ENCODE measurements at regions not wholly inside any gene's neighbourhood (a gene's known extent, or its start where the extent isn't known, plus 50 kb on each side); places are given as distances from the start of the nearest gene placed in this dataset.

DNA sequence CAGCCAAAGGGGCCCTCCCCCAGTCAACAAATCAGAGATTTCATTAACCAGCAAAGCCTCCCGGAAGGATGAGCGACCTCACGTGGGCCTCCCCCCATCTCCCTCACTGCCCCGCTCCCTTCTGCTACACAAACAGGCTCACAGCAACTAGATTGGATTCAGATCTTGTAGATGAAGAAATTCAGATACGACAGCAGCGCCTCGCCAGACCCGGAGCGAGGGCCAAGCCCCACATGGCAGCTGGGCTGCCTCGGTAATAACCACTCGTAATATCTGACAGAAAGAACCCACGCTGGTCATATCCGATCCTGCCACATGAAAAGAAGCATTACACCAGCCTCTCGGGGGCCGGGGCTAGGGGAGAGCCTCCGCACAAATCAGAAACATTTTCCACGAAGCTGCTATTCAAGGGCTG is 581.3 kb downstream of the BCOR start:
- no peak for DNase-seq (ENCODE audit: extremely low read depth, low read depth)

DNA sequence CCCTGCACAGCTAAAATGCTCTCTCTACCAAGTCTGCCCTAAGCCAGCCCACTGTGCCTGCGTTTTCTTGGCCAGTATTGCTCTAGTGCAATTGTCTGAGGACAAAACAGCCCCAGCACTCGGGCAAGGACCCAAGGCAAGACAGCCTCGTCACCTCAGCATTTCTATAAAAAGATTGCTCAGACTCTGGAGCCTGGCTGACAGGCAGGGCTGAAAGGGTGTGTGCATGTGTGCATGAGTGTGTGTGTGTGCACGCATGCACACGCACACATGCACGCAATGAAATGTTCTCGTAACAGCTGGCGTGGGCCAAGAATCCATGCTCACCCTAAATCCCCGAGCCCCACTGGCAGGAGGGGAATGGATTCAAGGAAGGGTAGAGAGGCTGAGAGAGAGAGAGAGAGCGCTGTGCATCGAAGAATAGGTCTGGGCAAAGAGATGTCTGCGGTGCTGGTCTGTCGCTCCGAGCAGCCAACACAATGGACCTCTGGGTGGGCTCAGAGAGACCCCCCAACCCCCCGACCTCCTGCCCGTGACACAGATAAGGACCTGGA is 579.2 kb downstream of the BCOR start:
- no peak for DNase-seq (ENCODE audit: extremely low read depth, low read depth)

DNA sequence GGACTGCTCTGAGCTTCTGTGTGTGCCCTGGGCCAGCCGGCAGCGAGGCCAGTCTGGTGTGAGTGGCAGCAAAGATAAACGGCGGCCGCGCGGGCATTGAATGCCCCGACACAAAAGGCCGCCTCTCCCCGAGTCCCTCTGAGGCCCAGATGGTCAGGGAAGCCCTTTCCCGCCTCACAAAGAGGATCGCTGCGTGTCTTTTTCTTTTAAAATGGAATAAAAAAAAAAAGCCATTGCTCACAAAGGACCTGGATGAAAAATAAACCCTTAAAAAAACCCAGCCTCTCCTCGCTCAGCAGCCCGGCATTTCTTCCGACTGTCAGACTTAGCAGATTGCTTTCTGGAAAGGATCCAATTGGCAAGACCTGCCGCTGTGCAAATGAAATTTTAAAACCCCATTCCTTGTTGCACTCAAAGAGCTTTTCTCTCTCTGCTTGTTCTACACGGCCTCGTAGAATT is 578.7 kb downstream of the BCOR start:
- DNase-seq (ENCODE audit: extremely low read depth, low read depth): no peak

DNA sequence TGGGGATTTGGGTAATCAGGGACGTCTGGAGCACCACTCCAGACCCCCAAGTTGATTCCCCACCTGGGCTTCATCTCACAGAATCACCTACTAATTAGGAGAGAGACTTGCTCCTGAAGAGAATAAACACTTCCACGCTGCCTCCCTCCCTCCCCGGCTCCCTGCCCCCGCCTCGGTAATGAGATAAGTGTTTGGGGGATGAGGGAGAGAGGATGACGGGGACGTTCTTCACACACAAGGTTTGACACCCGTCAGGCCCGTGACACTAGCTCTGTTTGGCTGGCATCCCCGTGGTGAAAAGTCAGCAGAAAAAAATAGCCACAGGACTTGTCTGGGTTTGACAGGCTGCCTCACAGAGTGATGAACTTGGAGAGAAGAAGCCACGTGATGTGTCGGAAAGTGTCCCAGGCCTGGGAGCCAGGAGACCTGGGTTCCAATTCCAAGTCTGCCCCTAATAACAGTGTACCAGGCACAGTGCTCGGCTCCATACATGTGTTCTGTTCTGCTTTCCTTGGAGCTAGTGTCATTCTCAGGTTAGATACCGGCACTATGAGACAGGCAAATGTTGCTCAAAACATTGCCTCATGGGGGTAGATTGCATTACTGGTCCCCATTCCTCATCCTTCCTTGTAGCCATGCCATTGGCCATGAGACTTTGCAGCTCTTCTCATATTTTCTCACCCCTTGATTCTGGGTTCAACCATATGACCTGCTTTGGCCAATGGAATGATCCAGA is 578.0 kb downstream of the BCOR start:
- no peak for DNase-seq (ENCODE audit: extremely low read depth, low read depth)

DNA sequence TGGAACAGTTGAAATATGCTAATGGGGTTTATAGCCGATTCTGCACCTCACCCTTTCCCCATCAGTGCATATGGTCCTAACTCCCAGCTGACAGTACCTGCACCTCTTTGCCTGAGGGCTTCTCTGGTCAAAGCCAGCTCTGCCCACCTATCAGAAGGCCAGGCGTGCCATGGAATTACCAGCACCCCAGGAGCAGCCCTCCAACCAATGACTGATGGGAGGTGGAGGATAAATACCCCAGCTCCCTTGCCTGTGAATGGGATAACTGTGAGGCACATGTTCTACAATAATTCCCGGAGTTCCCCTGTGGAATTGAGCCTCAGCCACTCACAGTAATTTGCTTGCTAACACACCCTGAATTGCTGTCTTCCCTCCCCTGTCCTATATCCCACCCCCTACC is 572.0 kb downstream of the BCOR start:
- no peak for DNase-seq (ENCODE audit: extremely low read depth, low read depth)

DNA sequence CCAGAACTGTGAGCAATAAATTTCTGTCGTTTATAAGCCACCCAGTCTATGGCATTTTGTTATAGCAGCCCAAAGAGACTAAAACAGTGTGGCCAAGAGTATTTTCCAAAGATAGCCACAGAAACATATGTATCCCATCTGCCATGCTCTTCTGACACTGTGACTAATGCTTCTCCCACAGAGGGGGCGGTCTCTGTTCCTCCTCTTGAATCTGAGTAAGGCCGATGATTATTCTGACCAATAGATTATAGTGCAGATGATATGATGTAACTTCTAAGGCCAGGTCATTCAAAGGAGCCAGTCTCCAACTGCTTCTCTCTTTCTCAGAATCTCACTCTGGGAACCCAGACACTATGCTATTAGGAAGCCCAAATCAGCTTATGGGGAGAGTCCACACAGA is 570.7 kb downstream of the BCOR start:
- no peak for DNase-seq (ENCODE audit: extremely low read depth, low read depth)

DNA sequence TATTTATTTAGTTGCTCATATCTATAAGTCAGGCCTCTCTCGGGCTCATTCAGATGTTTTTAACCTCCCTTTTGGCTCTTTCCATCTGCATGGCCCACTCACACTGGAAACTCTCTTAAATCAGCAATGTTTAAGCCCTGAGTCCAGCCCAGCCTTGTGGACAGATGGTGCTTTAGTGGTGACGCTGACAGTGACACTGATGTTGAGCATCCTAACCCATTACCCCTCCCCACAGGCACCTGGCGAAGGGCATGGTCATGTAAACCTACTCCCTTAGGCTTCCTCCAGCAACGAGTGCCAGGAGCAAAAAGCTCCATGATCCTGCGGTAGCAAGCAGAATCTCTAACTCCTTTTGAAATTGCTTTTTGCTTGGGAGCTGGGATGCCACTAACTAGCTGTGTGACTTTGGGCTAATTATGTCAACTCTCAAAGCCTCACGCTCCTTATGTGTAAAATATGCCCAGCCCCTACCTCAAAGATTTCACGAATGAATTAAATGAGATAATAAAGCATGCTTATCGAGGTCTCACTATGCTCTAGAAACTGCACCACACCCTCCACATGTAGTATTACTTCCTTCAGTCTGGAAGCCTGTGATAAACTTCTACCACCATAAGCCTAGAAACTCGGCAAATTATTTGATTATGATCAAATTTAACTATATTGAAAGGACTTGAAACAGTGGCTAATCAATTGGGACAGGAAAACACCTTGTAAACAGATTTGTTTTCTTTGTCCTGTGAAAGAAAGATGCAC is 569.4 kb downstream of the BCOR start:
- no peak for DNase-seq (ENCODE audit: extremely low read depth, low read depth)

DNA sequence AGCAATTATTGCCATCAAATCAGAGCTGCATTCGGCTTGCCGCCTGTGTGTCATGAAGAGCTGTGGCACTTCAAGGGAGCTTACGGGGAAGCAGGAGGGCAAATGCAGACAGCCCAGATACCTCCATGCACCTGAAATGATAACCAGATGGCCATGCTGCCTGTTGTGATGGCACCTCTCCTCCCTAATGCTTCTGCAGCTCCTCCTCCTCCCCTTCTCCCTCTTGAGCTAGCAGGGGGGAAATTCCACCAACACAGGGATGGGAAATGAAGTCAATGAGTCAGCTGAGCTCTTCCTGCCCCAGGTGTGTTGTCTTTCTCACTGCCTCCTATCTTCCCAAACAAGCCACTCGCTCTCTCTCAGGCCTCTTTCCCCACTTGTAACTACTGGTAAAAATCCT is 565.0 kb downstream of the BCOR start:
- no peak for DNase-seq (ENCODE audit: extremely low read depth, low read depth)

DNA sequence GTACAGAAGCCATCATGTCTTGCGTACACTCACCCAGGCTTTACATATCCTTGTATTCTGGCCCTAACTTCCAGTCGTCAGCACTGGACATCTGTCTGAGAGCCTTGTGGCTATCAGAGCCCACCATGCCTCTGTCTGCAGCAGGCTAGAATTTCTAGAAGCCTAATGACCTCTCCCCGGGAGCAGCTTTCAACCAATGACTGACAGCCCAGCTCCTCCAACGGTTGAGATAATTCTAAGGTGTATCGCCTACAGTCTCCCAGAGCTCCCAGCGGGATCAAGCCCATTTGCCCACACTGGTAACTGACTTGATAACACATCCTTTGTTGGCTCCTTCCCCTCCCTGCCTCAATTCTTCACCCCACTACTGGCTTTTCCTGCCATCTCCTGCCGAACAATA is 562.8 kb downstream of the BCOR start:
- DNase-seq (ENCODE audit: extremely low read depth, low read depth): no peak

DNA sequence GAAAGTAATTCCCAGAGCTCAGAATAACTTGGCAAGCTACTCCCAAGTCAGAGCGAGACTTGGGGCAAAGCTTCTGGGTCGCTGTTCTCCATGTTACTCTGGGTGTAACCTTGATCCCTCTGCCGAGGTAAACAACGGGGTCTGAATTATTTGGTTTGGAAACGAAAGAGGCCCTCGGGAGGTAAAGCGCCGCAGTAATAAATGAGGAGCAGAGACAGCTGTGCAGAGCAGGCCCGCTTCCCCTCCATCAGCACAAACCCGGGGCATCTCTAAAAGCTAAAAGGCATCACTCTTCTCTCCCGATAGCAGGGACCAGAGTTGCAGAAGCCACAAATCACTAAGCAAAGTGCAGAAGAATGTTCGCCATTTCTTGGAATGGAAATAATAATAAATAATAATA is 561.5 kb downstream of the BCOR start:
- DNase-seq (ENCODE audit: extremely low read depth, low read depth): no peak

DNA sequence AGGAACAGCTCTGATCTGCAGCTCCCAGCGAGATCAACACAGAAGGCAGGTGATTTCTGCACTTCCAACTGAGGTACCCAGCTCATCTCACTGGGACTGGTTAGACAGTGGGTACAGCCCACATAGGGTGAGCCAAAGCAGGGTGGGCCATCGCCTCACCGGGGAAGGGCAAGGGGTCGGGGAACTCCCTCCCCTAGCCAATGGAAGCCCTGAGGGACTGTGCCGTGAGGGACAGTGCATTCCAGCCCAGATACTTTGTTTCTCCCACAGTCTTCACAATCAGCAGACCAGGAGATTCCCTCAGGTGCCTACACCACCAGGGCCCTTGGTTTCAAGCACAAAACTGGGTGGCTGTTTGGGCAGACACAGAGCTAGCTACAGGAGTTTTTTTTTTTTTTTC is 555.9 kb downstream of the BCOR start:
- no peak for DNase-seq (ENCODE audit: extremely low read depth, low read depth)

DNA sequence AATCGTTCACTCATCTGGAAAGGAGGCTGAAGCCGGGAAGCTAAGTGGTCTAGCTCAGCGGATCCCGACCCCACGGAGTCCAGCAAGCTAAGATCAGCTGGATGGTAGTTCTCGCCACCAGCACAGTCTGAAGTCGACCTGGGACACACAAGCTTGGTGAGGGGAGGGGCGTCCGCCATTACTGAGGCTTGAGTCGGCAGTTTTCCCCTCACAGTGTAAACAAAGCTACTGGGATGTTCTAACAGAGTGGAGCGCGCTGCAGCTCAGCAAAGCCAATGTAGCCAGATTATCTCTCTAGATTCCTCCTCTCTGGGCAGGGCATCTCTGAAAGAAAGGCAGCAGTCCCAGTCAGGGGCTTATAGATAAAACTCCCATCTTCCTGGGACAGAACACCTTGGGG is 555.4 kb downstream of the BCOR start:
- no peak for DNase-seq (ENCODE audit: extremely low read depth, low read depth)

DNA sequence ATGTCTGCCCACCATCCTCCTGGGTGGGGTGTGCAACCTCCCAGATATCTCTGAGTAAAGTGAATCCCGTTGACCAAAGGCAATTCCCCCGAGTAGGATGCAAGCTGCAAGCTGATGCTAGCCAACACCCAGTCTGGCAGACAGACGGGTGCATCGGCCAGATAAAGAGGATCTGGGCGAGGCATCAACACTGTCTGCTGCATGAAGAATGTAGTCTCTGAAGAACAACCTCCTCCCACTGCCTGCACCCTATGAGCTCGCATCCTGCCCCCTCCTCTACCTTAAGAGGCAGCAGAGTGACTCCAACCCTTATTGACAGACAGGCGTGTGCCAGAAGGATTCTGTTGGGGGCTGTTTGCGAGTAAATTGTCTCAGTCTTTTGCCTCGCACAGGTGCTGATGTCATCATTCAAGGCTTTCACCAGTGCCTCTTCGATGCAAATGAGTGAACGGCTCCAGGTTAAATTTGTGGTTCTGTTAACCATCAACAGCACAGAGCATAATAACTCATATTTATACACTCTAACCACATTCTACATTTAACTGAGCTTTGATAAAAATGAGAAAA is 546.9 kb downstream of the BCOR start:
- DNase-seq (ENCODE audit: extremely low read depth, low read depth): no peak

DNA sequence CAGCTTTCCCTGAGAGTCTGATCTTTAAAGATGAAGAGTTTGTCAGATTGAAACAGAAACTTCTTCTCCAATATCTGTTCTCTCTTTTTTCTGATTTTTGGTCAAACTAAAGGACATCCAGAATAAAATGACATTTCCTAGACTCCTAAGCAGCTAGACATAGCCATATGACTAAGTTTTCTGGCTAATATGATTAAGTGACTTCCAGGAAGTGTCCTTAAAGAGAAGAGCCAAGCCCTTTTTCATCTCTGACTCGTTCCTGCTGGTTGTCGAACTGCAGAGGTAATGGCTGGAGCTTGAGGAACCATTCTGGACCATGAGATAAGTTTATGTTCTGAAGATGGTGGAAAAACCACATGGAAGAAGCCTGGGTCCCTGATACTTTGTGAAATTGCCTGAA is 546.0 kb downstream of the BCOR start:
- DNase-seq (ENCODE audit: extremely low read depth, low read depth): no peak

DNA sequence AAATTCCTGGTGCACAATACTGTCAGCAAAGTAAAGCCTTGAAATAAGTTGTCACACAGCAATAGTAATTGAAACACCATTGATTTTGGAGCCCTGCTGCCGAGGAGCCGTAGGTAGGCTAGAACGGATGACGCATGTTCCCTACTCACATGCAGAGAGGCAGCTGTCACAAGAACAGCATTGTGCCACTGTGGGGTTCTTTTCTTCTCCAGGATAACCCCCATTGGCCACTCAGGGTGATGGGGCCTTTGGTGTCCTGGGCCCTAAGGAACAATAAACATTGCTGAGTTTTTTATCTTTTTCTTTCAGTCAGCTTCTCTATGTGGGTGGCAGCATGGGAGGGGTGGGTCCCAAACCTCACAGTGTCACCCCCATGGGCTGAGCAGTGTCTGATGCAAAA is 542.3 kb downstream of the BCOR start:
- DNase-seq (ENCODE audit: extremely low read depth, low read depth): no peak

DNA sequence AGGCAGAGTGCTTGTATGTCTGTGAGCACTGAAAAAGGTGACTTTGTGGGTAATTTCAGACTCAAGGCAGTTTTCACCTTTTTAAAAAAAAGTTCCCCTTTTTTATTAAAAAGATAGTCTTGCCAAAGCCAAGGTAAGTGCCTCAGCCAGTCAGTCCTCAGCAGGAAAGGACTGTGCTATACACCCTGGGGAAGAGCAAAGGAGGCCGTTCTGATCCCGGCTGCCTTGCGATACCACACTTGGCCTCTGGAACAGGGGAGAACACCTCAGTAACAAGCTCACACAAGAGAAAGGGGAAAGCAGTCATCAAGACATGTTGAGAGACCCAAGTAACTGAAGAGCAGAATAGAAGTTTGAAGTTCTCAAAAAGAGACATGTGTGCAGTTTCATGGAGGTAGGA is 541.7 kb downstream of the BCOR start:
- DNase-seq (ENCODE audit: extremely low read depth, low read depth): no peak

DNA sequence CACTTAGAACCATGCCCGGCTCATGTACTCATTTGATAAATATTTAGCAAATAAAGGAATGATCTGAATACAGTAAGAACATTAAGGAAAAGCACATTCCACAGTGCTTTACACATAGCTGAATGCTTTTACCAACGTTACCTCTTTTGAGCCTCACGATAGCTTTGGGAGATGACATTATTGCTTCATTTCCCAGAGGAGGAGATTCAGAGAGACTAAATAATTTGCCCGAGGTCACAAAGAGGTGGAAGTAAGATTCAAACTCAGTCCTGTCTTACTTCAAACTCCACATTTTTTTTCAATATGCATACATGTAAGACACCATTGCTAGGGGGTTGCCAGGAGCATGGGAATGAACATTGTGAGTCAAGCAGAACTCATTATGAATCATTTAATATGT is 538.5 kb downstream of the BCOR start:
- DNase-seq (ENCODE audit: extremely low read depth, low read depth): no peak

DNA sequence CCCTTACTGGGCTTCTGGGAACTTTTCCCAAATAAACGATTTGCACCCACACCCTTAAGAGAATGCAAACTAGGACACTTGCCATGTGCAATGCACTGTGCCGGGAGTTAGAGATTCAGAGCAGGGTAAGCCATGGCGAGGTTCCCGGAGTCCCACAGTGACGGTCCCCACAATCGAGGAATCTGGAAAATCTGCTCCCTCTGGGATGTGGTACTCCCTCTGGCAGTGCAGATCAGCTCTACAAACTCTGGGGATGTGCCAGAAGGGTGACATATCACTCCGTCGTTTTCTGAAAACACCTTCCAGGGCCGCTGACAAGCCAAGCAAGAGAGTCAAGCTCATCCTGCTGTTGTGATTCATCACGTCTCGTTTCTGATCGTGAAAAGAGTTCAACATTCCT is 537.5 kb downstream of the BCOR start:
- no peak for DNase-seq (ENCODE audit: extremely low read depth, low read depth)

DNA sequence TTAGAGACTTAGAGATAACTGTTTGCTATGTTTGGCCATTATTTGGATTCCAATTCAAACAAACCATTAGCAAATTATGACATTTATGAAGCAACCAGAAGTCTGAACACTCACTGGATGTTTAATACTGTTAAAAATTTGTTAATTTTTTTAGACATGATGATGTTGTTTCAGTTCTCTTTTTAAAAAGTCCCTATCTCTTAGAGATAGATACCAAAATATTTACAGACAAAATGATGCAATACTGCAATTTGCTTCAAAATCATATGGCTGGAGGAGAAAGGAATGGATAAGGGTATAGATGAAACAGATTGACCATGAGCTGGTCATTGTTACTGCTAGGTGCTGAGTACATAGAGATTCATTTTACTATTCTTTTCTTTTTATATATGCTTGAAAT is 534.6 kb downstream of the BCOR start:
- no peak for DNase-seq (ENCODE audit: extremely low read depth, low read depth)

DNA sequence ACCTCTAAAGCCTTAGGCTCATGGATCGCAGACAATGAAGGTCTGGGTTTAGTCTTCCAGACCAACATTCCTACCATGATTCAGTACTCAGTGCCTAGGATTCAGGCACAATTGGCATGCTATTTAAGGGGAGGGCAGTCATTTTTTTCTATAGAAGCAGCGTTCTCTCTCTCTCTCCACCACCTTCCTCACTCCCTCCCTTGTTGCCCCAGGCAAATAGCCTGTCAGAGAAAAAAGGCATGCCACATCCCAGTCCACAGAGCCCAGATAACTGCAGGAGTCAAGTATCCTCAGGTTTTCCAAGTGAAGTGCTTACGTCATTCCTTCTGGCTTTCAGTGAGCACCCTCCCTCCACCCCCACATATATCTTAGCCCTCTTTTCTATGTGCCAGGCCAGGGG is 533.0 kb downstream of the BCOR start:
- no peak for DNase-seq (ENCODE audit: extremely low read depth, low read depth)

DNA sequence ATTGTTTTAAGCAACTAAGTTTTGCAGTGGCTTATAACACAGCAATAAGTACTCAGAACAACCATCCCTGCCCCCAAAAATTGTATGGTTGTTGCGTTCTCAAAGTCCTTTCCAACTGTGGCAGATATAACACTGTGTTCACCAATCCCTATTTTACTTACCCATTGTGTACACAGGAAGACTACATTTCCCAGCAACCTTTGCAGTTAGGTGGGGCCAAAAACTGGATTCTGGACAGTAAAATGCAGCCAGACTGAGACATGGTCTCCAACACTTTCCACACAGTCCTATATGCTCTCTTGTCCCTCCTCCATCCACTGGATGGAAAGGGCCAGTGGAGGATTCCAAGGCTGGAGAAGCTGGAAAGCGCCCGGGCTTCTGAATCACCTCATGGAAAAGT is 523.6 kb downstream of the BCOR start:
- no peak for DNase-seq (ENCODE audit: extremely low read depth, low read depth)

All from NCI-H460 (cell line).